CD14-positive monocyte (primary cell): ENCODE measurements at regions not wholly inside any gene's neighbourhood (a gene's known extent, or its start where the extent isn't known, plus 50 kb on each side); places are given as distances from the start of the nearest gene placed in this dataset.

Experiments used
- DNase-seq, 3 donors: peaks; one replicate each; pipeline ENCODE4 v3.0.0-alpha.2; 2011 to 2022
- H2AFZ ChIP-seq: 2 replicates; pipeline ENCODE4 v1.6.0; 2012; ENCODE audit warnings: mild to moderate bottlenecking, low read depth, low read length, inconsistent platforms; ENCODE audit not compliant: insufficient read depth, poor library complexity, severe bottlenecking
- H3K27ac ChIP-seq, 2 donors: 1 replicate in 1 of 2; 2 replicates in 1 of 2; pipeline ENCODE4 v1.5.1; 2012 to 2013; ENCODE audit warnings: low read length in 2 of 2, control low read depth in 1 of 2, inconsistent platforms in 1 of 2, low read depth in 1 of 2, mild to moderate bottlenecking in 1 of 2
- H3K27me3 ChIP-seq, 2 donors: one replicate each; pipeline versions ENCODE4 v1.6.0 to v1.6.1; 2011 to 2013; ENCODE audit warnings: low read length in 2 of 2; ENCODE audit not compliant: control insufficient read depth in 2 of 2, insufficient read depth in 2 of 2
- H3K36me3 ChIP-seq, 2 donors: replicated peaks in 1 of 2; 1 replicate in 1 of 2; 2 replicates in 1 of 2; pipeline versions ENCODE4 v1.5.1 to v1.6.1; 2012 to 2013; ENCODE audit warnings: low read length in 2 of 2, control low read depth in 1 of 2, inconsistent platforms in 1 of 2, mild to moderate bottlenecking in 1 of 2; ENCODE audit not compliant: insufficient read depth in 2 of 2, control insufficient read depth in 1 of 2
- H3K4me1 ChIP-seq, 2 donors: 1 replicate in 1 of 2; 2 replicates in 1 of 2; pipeline versions ENCODE4 v1.5.1 to v1.6.1; 2012 to 2013; ENCODE audit warnings: low read length in 2 of 2, control low read depth in 1 of 2, inconsistent platforms in 1 of 2, mild to moderate bottlenecking in 1 of 2, moderate library complexity in 1 of 2; ENCODE audit not compliant: insufficient read depth in 2 of 2, control insufficient read depth in 1 of 2
- H3K4me2 ChIP-seq: replicated peaks from 2 replicates; pipeline ENCODE3; 2012; ENCODE audit warnings: low read length, moderate library complexity, mild to moderate bottlenecking; ENCODE audit not compliant: poor library complexity, severe bottlenecking; ENCODE audit errors: extremely low read depth
- H3K4me3 ChIP-seq, 3 experiments: fragments of 200-600 bp in 1 of 3; sonication (generic) in 1 of 3; replicated peaks in 1 of 3; 1 replicate in 2 of 3; 2 replicates in 1 of 3; pipeline ENCODE4 v1.5.1; 2011 to 2013; ENCODE audit warnings: low read length in 3 of 3, mild to moderate bottlenecking in 3 of 3, control low read depth in 2 of 3, low read depth in 2 of 3, inconsistent platforms in 1 of 3, moderate library complexity in 1 of 3
- H3K79me2 ChIP-seq: 2 replicates; pipeline ENCODE4 v1.6.0; 2012; ENCODE audit warnings: mild to moderate bottlenecking, control low read depth, inconsistent platforms, low read length, moderate library complexity; ENCODE audit not compliant: insufficient read depth
- H3K9ac ChIP-seq: 2 replicates; pipeline ENCODE4 v1.6.0; 2017; ENCODE audit warnings: low read length, mild to moderate bottlenecking; ENCODE audit not compliant: insufficient read depth, poor library complexity, severe bottlenecking
- H3K9me3 ChIP-seq, 2 donors: replicated peaks in 1 of 2; 1 replicate in 1 of 2; 2 replicates in 1 of 2; pipeline versions ENCODE4 v1.5.1 to v1.6.1; 2012 to 2013; ENCODE audit warnings: low read length in 2 of 2, control low read depth in 1 of 2; ENCODE audit not compliant: control insufficient read depth in 1 of 2, insufficient read depth in 1 of 2
- H4K20me1 ChIP-seq: 2 replicates; pipeline ENCODE4 v1.6.0; 2012; ENCODE audit warnings: mild to moderate bottlenecking, low read length, control low read depth, moderate library complexity; ENCODE audit not compliant: insufficient read depth
- H3K27ac Mint-ChIP-seq, 7 donors: one replicate each; pipeline ENCODE4 v1.8.0; 2020; ENCODE audit warnings: mild to moderate bottlenecking in 7 of 7, mixed read lengths in 7 of 7, moderate library complexity in 6 of 7, inconsistent platforms in 2 of 7
- H3K27me3 Mint-ChIP-seq, 3 donors: one replicate each; pipeline ENCODE4 v1.8.0; 2021 to 2022; ENCODE audit warnings: low read depth in 3 of 3, mild to moderate bottlenecking in 3 of 3, mixed read lengths in 3 of 3, moderate library complexity in 3 of 3, inconsistent platforms in 1 of 3
- H3K36me3 Mint-ChIP-seq, 2 donors: one replicate each; pipeline ENCODE4 v1.8.0; 2020; ENCODE audit warnings: mixed read lengths in 2 of 2, inconsistent platforms in 1 of 2, mild to moderate bottlenecking in 1 of 2
- H3K4me1 Mint-ChIP-seq: one replicate; pipeline ENCODE4 v1.8.0; 2020; ENCODE audit warnings: mild to moderate bottlenecking, mixed read lengths
- H3K4me3 Mint-ChIP-seq, 2 donors: one replicate each; pipeline ENCODE4 v1.8.0; 2020; ENCODE audit warnings: mild to moderate bottlenecking in 2 of 2, mixed read lengths in 2 of 2, moderate library complexity in 1 of 2
- H3K9me3 Mint-ChIP-seq, 7 donors: one replicate each; pipeline ENCODE4 v1.8.0; 2020 to 2022; ENCODE audit warnings: mixed read lengths in 7 of 7, mild to moderate bottlenecking in 6 of 7, moderate library complexity in 6 of 7, inconsistent platforms in 2 of 7
- WGBS: methylation state at CpG from one replicate; pipeline ENCODE4 v1.1.5; 2013; ENCODE audit warnings: missing lambda C conversion rate; ENCODE audit not compliant: insufficient coverage; 5-methylcytosine and 5-hydroxymethylcytosine counted together
- intact Hi-C, 2 donors: fragments of 100-400 bp; cut with micrococcal nuclease; formaldehyde crosslinking; loops; one replicate each; pipeline versions ENCODE4 v1.15.0 to v1.15.1; 2023
- TF ChIP-seq, protein P1 (sequence below): fragments of 200-600 bp; IDR thresholded peaks from one replicate; pipeline ENCODE4 v1.8.0; 2022; ENCODE audit warnings: antibody characterized with exemption, mild to moderate bottlenecking

DNA sequence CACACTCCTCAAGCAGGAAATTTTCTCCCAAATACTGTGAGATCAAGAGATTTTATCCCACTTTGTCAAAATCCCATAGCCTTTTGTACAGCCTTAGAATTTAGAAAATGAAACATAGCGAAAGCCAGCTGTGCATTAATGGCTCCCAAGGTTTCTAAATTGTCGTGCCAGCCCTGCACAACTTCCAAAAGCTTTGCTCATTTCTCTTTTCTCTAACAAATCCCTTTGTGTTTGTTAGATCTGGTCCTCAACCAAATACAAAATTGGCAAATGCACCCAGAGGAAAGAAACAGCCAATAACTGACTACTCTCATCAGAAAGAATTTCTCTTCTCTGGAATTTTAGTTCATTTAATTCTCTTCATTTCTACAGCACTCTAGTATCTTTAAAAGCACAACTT is 361.1 kb downstream of the INSIG2 start:
- no peaks in the 10 kb centered on the region for H3K79me2 ChIP-seq
- no peaks in the 10 kb centered on the region for H3K36me3 ChIP-seq
- 100% methylated on average over 1 of the region's 2 CpGs for WGBS
- DNase-seq, result no peak
- H3K4me1 ChIP-seq, result no peaks in the 10 kb centered on the region
- H3K9me3 Mint-ChIP-seq, result peaks cover 0 to 3% (median 0%) of the 10 kb centered on the region in 7 donors
- no peak overlapping the region for H3K9ac ChIP-seq
- H3K9me3 ChIP-seq, result no peaks in the 10 kb centered on the region
- peaks cover 0 to 5% (median 4%) of the 10 kb centered on the region in 3 donors for H3K27me3 Mint-ChIP-seq
- H3K4me2 ChIP-seq, result no peak overlapping the region
- H3K4me1 Mint-ChIP-seq, result no peaks in the 10 kb centered on the region
- H3K27me3 ChIP-seq, result peaks cover 0 to 2% of the 10 kb centered on the region in 2 donors
- H3K27ac Mint-ChIP-seq, result no peak overlapping the region
- H3K27ac ChIP-seq, result no peak overlapping the region
- no peaks in the 10 kb centered on the region for H4K20me1 ChIP-seq
- H3K4me3 Mint-ChIP-seq, result no peak overlapping the region
- TF ChIP-seq, protein P1, sequence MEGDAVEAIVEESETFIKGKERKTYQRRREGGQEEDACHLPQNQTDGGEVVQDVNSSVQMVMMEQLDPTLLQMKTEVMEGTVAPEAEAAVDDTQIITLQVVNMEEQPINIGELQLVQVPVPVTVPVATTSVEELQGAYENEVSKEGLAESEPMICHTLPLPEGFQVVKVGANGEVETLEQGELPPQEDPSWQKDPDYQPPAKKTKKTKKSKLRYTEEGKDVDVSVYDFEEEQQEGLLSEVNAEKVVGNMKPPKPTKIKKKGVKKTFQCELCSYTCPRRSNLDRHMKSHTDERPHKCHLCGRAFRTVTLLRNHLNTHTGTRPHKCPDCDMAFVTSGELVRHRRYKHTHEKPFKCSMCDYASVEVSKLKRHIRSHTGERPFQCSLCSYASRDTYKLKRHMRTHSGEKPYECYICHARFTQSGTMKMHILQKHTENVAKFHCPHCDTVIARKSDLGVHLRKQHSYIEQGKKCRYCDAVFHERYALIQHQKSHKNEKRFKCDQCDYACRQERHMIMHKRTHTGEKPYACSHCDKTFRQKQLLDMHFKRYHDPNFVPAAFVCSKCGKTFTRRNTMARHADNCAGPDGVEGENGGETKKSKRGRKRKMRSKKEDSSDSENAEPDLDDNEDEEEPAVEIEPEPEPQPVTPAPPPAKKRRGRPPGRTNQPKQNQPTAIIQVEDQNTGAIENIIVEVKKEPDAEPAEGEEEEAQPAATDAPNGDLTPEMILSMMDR, result no peak
- H3K4me3 ChIP-seq, result no peak overlapping the region
- no peaks in the 10 kb centered on the region for H3K36me3 Mint-ChIP-seq
- H2AFZ ChIP-seq, result no peak overlapping the region
- intact Hi-C loops, result no loop called here

DNA sequence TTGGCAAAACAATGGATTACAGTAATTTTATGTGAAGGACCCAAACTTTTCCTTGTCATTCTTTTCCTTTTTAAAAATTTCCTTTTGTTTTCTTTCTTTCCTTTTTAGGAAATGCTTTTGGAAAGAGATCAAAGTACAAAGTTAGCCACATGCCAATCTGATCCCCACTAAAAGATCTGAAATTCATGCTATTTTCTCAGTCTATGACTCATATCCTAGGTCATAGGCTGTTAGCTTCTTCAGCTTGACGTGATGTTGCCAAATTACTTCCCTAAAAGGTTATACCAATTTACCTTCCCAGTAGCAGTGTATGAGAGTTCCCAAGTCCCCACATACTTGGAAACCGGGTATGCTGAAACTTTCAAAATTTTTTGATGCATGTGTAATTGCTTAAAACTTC is 355.3 kb downstream of the INSIG2 start:
- Histone ChIP-seq H4K20me1 (no peaks in the 10 kb centered on the region), H3K9ac (no peak overlapping the region), H2AFZ (no peak overlapping the region), H3K4me1 (no peaks in the 10 kb centered on the region), H3K36me3 (no peaks in the 10 kb centered on the region), H3K9me3 (no peaks in the 10 kb centered on the region), H3K4me3 (no peak overlapping the region), H3K4me2 (no peak overlapping the region), H3K79me2 (no peaks in the 10 kb centered on the region), H3K27me3 (peaks cover 0 to 2% of the 10 kb centered on the region in 2 donors), H3K27ac (no peak overlapping the region)
- Mint-ChIP-seq H3K27ac (no peak overlapping the region), H3K4me3 (no peak overlapping the region), H3K27me3 (peaks cover 0 to 4% (median 0%) of the 10 kb centered on the region in 3 donors), H3K36me3 (no peaks in the 10 kb centered on the region), H3K4me1 (no peaks in the 10 kb centered on the region), H3K9me3 (no peaks in the 10 kb centered on the region)
- intact Hi-C loops, result no loop called here
- no CpG with 5 or more reads among the region's 2 CpGs for WGBS
- TF ChIP-seq, protein P1, result no peak
- DNase-seq, result no peak
